ENCODE measurements at regions not wholly inside any gene's neighbourhood (a gene's known extent, or its start where the extent isn't known, plus 50 kb on each side); places are given as distances from the start of the nearest gene placed in this dataset.

DNA sequence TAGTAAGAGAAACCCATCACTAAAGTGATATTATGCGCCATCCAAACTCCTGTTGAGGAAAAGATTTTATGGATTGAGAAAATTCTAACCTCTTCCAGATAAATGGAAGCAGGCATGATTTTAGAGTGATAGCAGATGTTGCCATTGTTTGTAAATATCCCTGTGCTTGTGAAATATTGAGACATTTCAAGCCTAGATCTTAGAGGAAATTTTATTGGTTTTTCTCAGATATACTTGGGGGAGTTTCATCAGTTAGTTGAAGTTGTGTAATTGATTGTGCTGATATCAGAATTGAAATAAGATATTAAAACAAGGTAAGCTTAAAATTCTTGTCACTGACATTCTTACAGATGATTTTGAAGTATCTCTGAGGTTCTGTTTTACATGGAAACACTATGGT lies 390.9 kb upstream of the FANCL start:
- no peak for ATAC-seq (ENCODE audit: poor library complexity)
- Histone ChIP-seq H3K36me3 (ENCODE audit: insufficient read depth, low read length) (no peaks in the 10 kb centered on the region), H3K4me3 (ENCODE audit: low read length) (no peak overlapping the region), H3K4me1 (ENCODE audit: insufficient read depth, low read length) (no peaks in the 10 kb centered on the region), H3K27me3 (ENCODE audit: control insufficient read depth in 1 of 2, insufficient read depth in 2 of 2, low read length in 2 of 2) (no peaks in the 10 kb centered on the region), H3K9me3 (ENCODE audit: control insufficient read depth in 1 of 2, insufficient read depth in 1 of 2, low read length in 2 of 2) (no peaks in the 10 kb centered on the region), H3K27ac (ENCODE audit: low read depth in 1 of 2, low read length in 2 of 2) (no peak overlapping the region)
- no peak for DNase-seq
- ChIA-PET POLR2A (no interaction called here), CTCF (no interaction called here)
- Mint-ChIP-seq H3K4me3 (no peak overlapping the region), H3K36me3 (ENCODE audit: low read depth) (no peaks in the 10 kb centered on the region), H3K9me3 (no peaks in the 10 kb centered on the region), H3K27ac (no peak overlapping the region), H3K27me3 (no peaks in the 10 kb centered on the region), H3K4me1 (ENCODE audit: low read depth) (no peaks in the 10 kb centered on the region)
- intact Hi-C loops (cut with DNase I, micrococcal nuclease): no loop called here
- no peak for TF ChIP-seq CTCF (IDR thresholded peaks at IDR 0.05)

DNA sequence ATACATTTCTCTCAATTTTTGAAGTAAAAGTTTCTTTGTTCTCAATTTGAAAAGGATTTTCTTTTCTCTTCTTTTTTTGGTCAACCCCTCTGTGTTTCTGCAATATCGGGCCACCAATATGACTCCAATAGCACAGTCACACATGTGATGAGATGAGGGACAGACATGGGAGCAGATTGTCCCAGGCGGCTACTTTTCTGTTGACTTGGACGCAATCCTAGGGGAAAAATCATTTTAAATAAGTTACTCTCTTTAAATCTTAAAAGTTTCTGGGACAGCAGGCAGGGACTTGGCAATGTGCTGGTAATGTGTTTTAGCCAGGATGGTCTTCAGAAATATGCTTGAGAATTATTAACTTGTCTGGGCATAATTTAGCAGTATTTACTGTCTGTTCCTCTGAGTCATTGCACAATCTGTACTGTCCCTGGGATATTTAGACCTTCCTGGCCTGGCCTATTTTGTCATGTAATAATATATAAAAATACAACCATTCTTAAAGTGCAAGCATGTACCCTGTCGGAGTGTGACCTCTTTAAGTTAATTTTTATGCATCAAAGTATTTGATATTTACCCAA lies 388.5 kb upstream of the FANCL start:
- H3K27ac ChIP-seq (ENCODE audit: low read depth in 1 of 2, low read length in 2 of 2): no peak overlapping the region
- Mint-ChIP-seq H3K27ac (no peak overlapping the region), H3K4me3 (no peak overlapping the region), H3K4me1 (ENCODE audit: low read depth) (no peaks in the 10 kb centered on the region), H3K27me3 (no peaks in the 10 kb centered on the region), H3K9me3 (no peaks in the 10 kb centered on the region), H3K36me3 (ENCODE audit: low read depth) (no peaks in the 10 kb centered on the region)
- no peaks in the 10 kb centered on the region for H3K27me3 ChIP-seq (ENCODE audit: control insufficient read depth in 1 of 2, insufficient read depth in 2 of 2, low read length in 2 of 2)
- no peak for TF ChIP-seq CTCF (IDR thresholded peaks at IDR 0.05)
- no peak for DNase-seq
- no peaks in the 10 kb centered on the region for H3K36me3 ChIP-seq (ENCODE audit: insufficient read depth, low read length)
- no peak for ATAC-seq (ENCODE audit: poor library complexity)
- POLR2A ChIA-PET: no interaction called here
- no peaks in the 10 kb centered on the region for H3K9me3 ChIP-seq (ENCODE audit: control insufficient read depth in 1 of 2, insufficient read depth in 1 of 2, low read length in 2 of 2)
- H3K4me1 ChIP-seq (ENCODE audit: insufficient read depth, low read length): no peaks in the 10 kb centered on the region
- CTCF ChIA-PET: no interaction called here
- no peak overlapping the region for H3K4me3 ChIP-seq (ENCODE audit: low read length)
- intact Hi-C loops (cut with DNase I, micrococcal nuclease): no loop called here

- no peaks in the 10 kb centered on the region for H3K4me1 Mint-ChIP-seq (ENCODE audit: low read depth)
- H3K27ac Mint-ChIP-seq: no peak overlapping the region
- intact Hi-C loops (cut with DNase I, micrococcal nuclease): no loop called here
- H3K36me3 ChIP-seq (ENCODE audit: insufficient read depth, low read length): no peaks in the 10 kb centered on the region
- no peaks in the 10 kb centered on the region for H3K27me3 Mint-ChIP-seq
- H3K9me3 Mint-ChIP-seq: no peaks in the 10 kb centered on the region
- no peaks in the 10 kb centered on the region for H3K36me3 Mint-ChIP-seq (ENCODE audit: low read depth)
- no peak for ATAC-seq (ENCODE audit: poor library complexity)
- no peak for TF ChIP-seq CTCF (IDR thresholded peaks at IDR 0.05)
- ChIA-PET CTCF (no interaction called here), POLR2A (no interaction called here)
- DNase-seq: no peak
- H3K4me1 ChIP-seq (ENCODE audit: insufficient read depth, low read length): no peaks in the 10 kb centered on the region
- H3K27me3 ChIP-seq (ENCODE audit: control insufficient read depth in 1 of 2, insufficient read depth in 2 of 2, low read length in 2 of 2): no peaks in the 10 kb centered on the region
- no peak overlapping the region for H3K4me3 ChIP-seq (ENCODE audit: low read length)
- no peak overlapping the region for H3K4me3 Mint-ChIP-seq
- no peaks in the 10 kb centered on the region for H3K9me3 ChIP-seq (ENCODE audit: control insufficient read depth in 1 of 2, insufficient read depth in 1 of 2, low read length in 2 of 2)
- H3K27ac ChIP-seq (ENCODE audit: low read depth in 1 of 2, low read length in 2 of 2): no peak overlapping the region
Observed at GRCh38 chr2:58620896-58621295, 379.8 kb upstream of the FANCL start.

Data from CD4-positive, alpha-beta T cell (primary cell).